ENCODE measurements at regions not wholly inside any gene's neighbourhood (a gene's known extent, or its start where the extent isn't known, plus 50 kb on each side); places are given as distances from the start of the nearest gene placed in this dataset.

DNA sequence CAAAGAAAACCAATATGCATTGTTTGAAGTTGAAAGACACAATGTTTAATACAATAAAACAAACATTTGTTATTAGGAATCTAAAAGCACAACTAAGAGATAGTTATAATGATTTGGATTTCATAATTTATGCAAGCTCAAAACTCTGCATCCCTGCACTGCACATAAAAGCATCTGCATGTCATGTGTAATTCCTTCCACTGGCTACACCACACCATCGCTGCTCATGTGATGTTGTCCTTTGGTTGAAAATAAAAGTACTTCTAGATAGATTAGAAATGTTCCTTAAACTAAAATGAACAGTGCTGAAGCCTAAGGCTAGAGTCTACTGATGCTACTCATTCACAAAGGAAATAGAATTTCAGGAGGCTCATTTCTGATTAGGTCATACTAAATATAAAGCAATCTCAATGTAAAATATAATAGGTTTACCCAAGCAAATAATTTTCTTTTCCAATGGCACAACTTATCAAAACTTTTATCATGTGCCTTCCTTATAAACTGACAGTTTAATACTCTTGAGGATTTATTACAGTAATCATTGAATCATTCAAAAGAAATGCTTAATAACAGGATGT is 130.8 kb upstream of the DKK2 start:
- Histone ChIP-seq H4K91ac (ENCODE audit: insufficient read depth, low read depth, low read length) (no peak overlapping the region), H4K8ac (ENCODE audit: low read depth in 2 of 2, low read length in 2 of 2) (no peak overlapping the region), H2AFZ (replicated peaks; ENCODE audit: low read length, poor library complexity) (no peak overlapping the region), H3K23ac (ENCODE audit: low read depth, low read length) (no peak overlapping the region), H2BK120ac (ENCODE audit: low read depth, low read length) (no peak overlapping the region), H3K56ac (ENCODE audit: extremely low read depth, insufficient read depth, low read length) (no peak overlapping the region), H2BK5ac (ENCODE audit: low read depth, low read length, poor library complexity, severe bottlenecking) (no peak overlapping the region), H3K9me1 (ENCODE audit: insufficient read depth, low read length) (no peaks in the 10 kb centered on the region), H3K9me3 (ENCODE audit: control insufficient read depth, insufficient read depth, low read length) (no peaks in the 10 kb centered on the region), H3K4me1 (ENCODE audit: control insufficient read depth, insufficient read depth, low read length) (no peaks in the 10 kb centered on the region), H3K4me3 (ENCODE audit: insufficient read depth, low read depth, low read length) (no peak overlapping the region), H3K27me3 (ENCODE audit: control insufficient read depth, insufficient read depth, low read length) (no peaks in the 10 kb centered on the region), H3K4me2 (ENCODE audit: low read depth, low read length) (no peak overlapping the region), H2AK9ac (replicated peaks; ENCODE audit: low read depth, low read length, poor library complexity) (no peak overlapping the region), H3K18ac (ENCODE audit: low read depth, low read length) (no peak overlapping the region), H3K9ac (ENCODE audit: low read depth, low read length) (no peak overlapping the region), H3K79me1 (ENCODE audit: low read depth in 1 of 2, low read length in 2 of 2) (no peaks in the 10 kb centered on the region), H2BK20ac (ENCODE audit: low read depth, low read length) (no peak overlapping the region), H3K27ac (ENCODE audit: insufficient read depth, low read length) (no peak overlapping the region), H2BK15ac (ENCODE audit: low read depth, low read length) (no peak overlapping the region), H3K14ac (replicated peaks; ENCODE audit: low read depth, low read length) (no peak overlapping the region), H3K36me3 (ENCODE audit: control insufficient read depth, insufficient read depth, low read length) (no peaks in the 10 kb centered on the region), H3K4ac (ENCODE audit: low read depth, low read length) (no peak overlapping the region), H4K20me1 (ENCODE audit: insufficient read depth, low read length) (no peaks in the 10 kb centered on the region), H2AK5ac (ENCODE audit: low read depth, low read length) (no peak overlapping the region), H4K5ac (ENCODE audit: low read depth, low read length) (no peak overlapping the region)
- WGBS, 2 experiments (ENCODE audit: extremely low coverage in 2 of 2, insufficient read length in 1 of 2), result no CpG with 5 or more reads among the region's 1 CpG
- CTCF ChIA-PET, result interaction anchor here (0.6 kb wide), 2 partner anchors 68 to 107 kb away, joined by 3 read pairs; no protein-coding TSS in a partner anchor
- BruUV-seq (replicated peaks), result no TSS peak
- POLR2A ChIA-PET (ENCODE audit: unreplicated experiment), result no interaction called here
- TF ChIP-seq RAD21 (IDR thresholded peaks at IDR 0.05; ENCODE audit: low read length) (no peak), MAZ (IDR thresholded peaks at IDR 0.05; ENCODE audit: borderline replicate concordance, low read depth, low read length) (no peak), RFX5 (IDR thresholded peaks at IDR 0.05; ENCODE audit: low read depth, low read length) (no peak), SMC3 (IDR thresholded peaks at IDR 0.05; ENCODE audit: low read depth, low read length) (no peak)
- dilution Hi-C loops (cut with HindIII; ENCODE audit: low sequenced_read_pairs, unreplicated experiment) (no loop called here), intact Hi-C loops (cut with micrococcal nuclease) (no loop called here), in situ Hi-C loops (cut with MboI; ENCODE audit: low sequenced_read_pairs) (no loop called here)
- DNase-seq, result no peak
- ATAC-seq (ENCODE audit: low read depth), result no peak
